GM19395 (cell line): ENCODE measurements at regions not wholly inside any gene's neighbourhood (a gene's known extent, or its start where the extent isn't known, plus 50 kb on each side); places are given as distances from the start of the nearest gene placed in this dataset.
"Not testable (repeated sequence)": the region's sequence is repeated elsewhere in the genome, so short reads cannot be mapped to it uniquely, and the experiment has no call there.

Experiments
- ATAC-seq: cut with Tn5 transposase; IDR thresholded peaks from one replicate; pipeline ENCODE4 v1.9.1; 2021; ENCODE audit warnings: mild to moderate bottlenecking, moderate library complexity; ENCODE audit not compliant: unreplicated experiment

GRCh38 chr10:25076506-25077177 lies 60.2 kb downstream of the THNSL1 start:
- no peak for ATAC-seq

DNA sequence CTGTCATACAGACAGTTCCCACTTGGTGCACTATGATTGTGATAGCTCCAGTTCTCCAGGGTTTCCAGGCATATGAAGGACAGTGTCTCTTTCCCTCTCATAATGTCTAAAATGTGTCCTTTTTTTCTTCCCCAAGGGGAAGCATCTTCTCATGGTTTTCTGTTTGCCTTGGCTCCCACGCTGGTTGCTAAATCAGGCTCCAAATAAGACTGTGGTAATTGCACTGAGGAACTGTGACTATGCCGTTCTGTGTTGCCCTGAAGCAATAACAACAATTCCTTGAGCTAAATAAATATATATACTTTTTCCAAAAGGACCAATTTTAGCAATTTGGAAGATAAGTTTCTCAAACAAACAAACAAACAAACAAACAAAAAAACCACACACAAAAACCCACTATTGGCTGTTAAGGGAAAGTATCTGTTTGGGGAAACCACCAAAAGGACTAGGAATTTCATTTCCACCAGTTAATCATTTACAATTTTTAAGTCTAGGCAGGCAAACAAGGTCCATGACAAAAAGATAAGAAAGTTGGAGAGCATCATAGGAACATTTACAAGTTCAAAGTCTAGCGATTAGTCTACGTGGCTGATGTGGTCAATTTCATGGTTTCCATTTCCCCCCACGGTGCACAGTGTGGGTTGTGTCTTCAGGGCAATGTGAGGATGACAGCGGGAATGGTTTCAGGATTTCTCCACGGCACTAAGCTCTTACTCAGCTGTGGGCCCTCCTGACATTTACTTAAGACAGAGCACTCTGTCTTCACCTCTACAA lies 62.4 kb downstream of the THNSL1 start:
- no peak for ATAC-seq

DNA sequence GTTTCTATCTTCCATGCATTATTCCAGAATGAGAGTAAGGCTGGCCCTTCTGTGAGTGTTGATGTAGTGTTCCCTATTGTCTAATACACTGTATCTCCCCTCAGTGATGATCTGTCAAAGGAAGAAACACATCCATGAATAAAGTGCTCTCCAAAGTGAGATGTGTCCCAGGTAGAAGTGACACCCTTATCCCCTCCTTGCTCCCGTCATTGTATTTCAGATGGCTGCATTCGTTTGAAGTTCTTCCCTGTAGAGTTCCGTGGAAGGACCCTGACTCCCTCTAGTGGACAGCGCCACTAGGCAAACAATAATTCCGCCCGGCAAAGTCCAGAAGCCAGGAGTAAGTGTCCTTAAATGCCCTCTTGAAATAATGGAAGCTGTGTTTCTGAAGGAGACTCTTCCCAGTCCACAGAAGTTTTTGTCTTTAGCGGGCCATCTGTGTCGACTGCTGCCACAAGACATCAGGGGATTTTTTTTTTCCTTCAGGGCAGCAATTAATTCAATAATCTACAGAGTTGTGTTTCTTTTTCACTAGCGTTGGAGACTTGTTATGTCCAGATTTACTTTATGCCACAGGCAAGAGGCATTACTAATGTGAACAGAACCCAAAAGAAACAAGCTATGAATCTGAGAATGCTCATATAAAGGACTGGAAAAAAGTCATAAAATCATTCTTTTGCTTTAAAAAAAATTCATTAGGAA lies 64.6 kb downstream of the THNSL1 start:
- ATAC-seq = peak; percentile 90

GRCh38 chr10:25082276-25083204 lies 66.1 kb downstream of the THNSL1 start:
- ATAC-seq = no peak

GRCh38 chr10:25083546-25084111 lies 67.2 kb downstream of the THNSL1 start:
- no peak for ATAC-seq

DNA sequence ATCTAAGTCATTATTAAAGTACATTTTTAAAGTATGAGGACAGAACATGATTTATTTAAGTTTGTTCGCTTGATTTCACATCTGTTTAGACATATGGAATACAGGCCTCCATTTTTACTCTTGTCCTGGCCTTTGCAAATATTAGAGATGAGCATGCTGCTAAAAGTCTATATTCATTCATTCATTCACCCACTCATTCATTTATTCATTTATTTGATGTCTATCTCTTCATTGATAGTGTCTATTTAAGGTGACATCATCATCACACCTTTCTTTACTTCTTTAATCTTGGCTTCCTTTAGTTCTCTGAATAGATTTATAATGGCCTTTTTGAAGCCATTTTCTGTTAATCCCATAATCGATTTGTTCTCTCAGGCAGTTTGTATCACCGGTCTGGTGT lies 68.0 kb downstream of the THNSL1 start:
- no peak for ATAC-seq

- no peak for ATAC-seq
These were observed 78.2 kb downstream of the THNSL1 start for GRCh38 chr10:25094590-25094989.

DNA sequence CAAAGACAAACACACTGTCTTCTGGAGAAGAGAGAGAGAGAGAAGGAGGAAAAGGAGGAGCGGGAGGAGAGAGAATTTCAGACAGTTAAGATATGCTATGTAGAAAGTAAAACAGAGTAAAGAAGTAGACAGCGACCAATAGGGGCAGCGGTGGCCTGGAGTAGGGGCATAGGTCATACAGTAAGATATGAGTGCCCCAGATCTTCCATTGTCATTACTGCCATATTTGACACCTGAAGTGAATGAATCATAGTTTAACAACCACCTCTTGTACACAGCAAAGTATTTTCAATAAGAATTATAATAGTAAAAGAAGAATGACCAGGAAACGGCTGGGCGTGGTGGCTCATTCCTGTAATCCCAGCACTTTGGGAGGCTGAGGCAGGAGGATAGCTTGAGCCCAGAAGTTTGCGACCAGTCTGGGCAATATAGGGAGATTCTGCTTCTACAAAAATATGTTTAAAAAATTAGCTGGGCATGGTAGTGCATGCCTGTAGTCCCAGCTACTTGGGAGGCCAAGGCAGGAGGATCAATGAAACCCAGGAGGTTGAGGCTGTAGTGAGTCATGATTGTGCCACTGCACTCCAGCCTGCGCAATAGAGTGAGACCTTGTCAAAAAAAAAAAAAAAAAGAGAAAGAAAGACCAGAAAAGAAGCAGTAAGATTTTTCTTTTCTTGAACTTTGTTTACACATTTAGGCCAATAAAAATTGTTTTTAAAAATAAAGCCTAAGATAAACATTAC lies 77.0 kb upstream of the GPR158 start:
- no peak for ATAC-seq

DNA sequence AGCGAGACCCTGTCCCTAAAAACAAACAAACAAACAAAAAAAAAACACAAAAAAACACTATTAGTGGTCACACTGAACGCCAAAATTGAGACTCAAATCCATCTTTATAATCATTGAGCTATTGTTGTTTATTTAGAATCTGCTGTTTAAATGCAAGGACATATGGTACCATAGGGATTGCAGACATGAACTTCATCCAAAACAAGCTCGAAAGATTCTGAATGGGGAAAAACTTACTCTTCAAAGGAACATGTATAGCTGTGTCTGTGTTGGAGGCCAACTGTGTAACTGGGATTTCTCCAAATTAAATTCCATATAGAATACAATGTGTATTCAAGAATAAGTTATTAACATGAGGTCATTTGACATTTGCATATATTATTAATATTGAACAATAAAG lies 74.7 kb upstream of the GPR158 start:
- ATAC-seq = no peak

GRCh38 chr10:25101461-25102146 lies 73.2 kb upstream of the GPR158 start:
- ATAC-seq = no peak

GRCh38 chr10:25102147-25102822 lies 72.5 kb upstream of the GPR158 start:
- ATAC-seq = no peak

DNA sequence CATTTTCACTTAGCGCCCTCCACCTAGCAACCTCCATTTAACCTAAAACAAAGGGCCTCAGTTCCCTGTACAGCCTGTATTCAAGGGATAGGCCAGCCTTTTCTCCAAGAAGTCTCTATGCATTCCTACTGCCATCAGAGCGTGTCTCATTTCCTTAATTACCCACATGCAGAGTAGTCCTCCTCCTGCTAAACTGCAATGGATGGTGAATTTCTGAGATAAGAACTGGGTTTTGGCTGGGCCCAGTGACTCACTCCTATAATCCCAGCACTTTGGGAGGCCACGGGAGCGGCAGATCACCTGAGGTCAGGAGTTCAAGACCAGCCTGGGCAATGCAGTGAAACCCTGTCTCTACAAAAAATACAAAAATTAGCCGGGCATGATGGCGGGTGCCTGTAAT lies 71.1 kb upstream of the GPR158 start:
- ATAC-seq = no peak

DNA sequence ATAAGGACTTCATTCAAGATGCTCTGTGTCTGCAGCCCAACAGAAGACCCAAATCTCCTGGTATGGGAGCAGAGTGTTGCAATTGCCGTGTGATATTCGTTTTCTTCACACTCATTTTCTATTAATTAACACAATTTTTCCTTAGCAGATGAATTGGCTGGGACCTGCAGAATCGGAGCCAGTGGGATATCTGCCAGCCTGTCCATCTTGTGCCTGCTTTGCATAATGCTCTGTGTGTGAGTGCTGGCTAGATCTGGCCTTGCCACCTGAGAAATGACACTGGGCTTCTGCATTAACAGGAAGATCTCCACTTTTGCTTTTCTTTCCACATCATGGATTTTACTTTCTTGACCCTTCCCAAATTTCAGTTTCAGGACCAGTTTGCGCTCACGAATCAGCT lies 70.4 kb upstream of the GPR158 start:
- ATAC-seq = no peak

GRCh38 chr10:25105262-25105661 lies 69.5 kb upstream of the GPR158 start:
- no peak for ATAC-seq

DNA sequence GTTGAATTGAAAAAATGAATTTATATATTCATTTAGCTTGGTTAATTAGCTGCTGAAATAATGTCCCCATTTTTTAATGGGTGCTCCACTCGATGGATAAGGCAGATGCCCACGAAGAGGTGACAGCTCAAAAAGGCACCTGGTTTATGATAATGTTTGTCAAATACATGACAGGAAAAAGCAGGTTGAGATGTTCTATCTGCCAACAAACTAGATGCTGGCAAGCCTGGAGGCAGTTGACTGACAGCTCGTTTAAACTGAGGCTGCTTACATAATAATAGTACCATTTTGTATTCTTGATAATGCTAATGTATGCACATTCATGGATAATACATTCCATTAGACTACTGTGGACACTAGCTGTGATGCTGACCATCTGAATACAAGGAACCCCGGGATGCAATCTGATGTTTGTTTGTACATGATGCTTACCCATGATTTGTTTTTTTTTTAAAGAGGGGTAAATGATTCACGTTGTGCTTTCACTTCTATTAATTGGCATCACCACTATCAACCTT lies 69.0 kb upstream of the GPR158 start:
- no peak for ATAC-seq

DNA sequence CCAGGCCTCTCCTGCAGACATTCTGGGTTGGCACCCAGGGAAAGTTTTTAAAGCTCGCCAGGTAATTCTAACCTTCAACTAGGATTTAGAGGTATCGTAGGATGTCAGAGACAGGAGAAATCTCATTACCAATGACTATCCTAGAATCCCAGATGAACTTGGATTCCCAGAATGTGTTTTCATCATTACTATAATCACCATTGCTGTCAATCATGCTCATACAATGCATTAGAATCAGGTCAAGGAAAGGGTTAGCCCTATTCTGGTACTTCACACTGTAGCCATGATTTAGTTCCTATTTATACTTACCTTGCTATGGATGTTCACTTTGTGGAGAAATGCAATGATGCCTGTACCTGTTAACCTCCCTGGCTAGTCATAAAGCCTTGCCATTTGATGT lies 67.0 kb upstream of the GPR158 start:
- no peak for ATAC-seq

- ATAC-seq = not testable (repeated sequence)
These were observed 64.9 kb upstream of the GPR158 start for GRCh38 chr10:25109896-25110295.

- no peak for ATAC-seq
These were observed 62.8 kb upstream of the GPR158 start for GRCh38 chr10:25112016-25112415.
